ENCODE measurements at regions not wholly inside any gene's neighbourhood (a gene's known extent, or its start where the extent isn't known, plus 50 kb on each side); places are given as distances from the start of the nearest gene placed in this dataset.

DNA sequence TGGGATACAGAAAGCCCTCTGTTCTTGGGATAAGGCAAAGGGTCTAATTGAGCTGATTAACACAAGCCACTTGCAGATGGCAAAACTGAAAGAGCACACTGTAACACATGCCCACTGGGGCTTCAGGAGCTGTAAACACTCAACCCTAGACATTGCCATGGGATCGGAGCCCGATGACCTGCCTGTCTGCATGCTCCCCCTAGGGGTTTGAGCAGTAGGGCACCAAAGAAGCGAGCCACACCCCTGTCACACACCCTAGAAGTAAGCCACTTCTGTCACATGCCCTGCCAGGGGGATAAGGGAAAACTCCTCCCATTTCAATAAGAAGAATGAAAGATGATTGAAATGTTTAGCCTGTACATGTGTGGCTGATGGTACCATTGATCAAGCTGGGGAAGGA is 81.3 kb upstream of the IRX6 start:
- DNase-seq = no peak

DNA sequence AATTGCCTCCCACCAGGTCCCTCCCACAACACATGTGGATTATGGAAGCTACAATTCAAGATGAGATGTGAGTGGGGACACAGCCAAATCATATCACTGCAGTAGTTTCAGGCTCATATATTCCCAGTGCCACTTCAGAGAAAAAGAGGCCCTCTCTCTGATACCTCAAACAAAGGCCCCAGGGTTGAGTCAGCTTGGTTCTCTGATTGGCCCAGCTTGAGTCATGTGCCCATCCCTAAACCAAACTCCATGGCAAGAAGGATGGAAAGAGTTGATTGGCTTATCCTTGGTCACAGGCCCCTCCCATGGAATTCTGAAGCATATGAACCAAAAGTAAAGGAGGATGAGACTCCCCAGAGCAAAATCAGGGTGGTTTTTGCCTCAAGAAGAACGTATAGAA is 75.9 kb upstream of the IRX6 start:
- no peak for DNase-seq

DNA sequence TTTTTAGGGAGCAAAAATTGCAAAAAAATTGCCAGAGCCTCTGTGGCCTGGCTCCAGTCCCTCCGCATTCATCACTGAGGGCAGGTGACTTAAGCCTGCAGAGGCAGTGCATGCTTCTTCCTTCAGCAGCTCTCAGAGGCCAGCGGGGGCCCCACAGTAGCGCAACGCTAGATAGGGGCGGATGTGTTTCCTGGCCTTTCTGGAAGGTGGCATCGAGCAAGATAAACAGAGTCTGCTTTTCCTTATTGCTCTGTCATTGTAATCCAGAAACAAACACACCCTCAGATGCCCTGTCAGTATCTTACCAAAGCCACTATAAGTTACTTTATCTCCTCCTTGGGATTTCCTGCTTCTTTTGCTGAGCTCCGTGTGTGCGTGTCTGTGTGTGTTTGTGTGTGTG is 75.5 kb upstream of the IRX6 start:
- no peak for DNase-seq

DNA sequence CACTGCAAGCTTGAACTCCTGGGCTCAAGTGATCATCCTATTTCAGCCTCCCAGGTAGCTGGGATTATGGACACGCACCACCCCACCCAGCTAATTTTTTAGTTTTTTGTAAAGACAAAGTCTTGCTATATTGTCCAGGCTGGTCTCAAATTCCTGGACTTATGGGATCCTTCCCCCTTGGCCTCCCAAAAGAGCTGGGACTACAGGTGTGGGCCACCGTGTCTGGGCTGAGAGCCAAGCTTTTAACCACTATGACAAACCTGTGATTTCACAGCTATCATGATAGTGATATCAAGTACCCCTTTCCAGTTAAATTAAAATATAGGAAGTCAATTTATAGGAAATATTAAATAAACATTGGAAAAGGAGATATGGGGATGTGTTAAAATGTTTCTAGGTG is 74.6 kb upstream of the IRX6 start:
- DNase-seq = no peak

DNA sequence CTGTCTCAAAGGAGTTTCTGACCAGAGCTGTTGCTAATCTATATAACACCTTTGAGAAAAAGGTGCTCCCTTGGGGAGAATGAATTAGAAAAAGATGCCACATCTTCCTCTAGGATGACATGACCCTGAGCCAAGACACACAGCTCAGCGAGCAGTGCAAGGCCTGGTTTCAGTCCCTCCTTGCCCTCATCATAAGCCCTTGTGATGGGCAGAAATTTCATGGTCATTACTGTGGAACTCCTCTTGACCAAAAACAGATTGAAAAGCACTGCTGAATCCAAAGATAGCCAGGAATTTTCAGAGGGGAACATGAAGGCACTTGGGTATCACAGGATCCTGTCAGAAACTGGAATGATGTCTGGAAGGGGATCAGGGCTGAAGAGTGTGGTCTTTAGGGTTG is 74.1 kb upstream of the IRX6 start:
- DNase-seq = no peak

DNA sequence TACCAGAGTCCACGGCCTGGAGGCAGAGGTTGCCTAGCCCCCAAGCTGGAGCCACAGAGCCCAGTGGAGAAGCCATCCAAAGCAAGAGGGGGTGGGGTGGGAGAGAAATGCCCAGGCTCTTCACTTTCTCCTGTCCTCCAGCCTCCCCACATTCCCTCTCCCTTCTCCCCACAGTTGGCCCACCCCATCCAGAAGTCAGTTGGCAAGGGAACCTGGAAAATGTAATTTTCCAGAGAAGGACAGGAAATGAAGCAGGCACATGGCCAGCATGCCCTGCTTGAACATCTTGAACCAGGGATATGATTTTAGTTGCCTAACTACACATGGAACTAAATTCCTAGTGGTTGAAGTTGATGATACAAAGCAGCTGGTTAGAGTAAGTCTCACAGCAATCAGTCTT is 73.3 kb upstream of the IRX6 start:
- DNase-seq = no peak

DNA sequence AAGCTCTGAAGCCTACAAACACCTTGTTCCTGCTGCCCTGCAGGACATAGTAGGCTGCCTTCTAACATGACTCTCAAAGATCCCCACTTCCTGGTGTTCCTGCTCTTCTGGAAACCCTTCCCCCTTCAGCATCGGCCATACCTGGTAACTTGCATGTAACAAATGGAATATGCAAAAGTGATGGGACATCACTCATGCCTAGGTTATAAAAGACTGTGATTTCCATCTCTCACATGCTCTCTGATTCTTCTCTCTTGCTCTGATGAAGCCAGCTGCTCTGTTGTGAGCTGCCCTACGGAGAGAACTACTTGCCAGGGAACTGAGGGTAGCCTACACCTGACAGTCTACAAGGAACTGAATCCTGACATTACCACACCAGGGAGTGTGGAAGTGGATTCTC is 72.9 kb upstream of the IRX6 start:
- no peak for DNase-seq

DNA sequence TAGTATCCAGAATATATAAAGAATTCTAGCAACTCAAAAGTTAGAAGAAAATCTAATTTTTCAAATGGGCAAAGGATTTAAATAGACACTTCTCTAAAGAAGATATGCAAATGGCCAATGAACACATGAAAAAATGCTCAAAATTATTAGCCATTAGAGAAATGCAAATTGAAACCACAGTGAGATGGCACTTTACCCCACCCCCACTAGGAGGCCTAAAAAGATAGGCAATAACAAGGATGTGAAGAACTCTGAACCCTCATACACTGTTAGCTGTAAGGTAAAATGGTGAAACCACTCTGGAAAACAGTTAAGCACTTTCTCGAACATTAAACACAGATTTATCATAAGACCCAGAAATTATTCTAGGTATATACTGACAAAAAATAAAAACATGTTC is 71.4 kb upstream of the IRX6 start:
- no peak for DNase-seq

DNA sequence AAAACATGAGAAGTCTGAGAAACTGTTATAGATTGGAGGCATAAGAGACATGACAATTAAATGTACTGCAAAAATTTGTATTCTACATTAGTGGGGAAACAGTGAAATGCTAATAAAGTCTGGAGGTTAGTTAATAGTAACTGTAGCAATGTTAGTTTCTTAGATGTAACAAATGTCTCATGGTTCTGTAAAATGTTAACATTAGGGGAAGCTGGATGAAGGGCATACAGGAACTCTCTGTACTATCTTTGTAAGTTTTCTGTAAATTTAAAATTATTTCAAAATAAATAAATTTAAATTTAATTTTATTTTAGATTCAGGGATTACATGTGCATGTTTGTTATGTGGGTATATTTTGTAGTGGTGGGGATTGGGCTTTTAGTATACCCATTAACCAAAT is 70.0 kb upstream of the IRX6 start:
- no peak for DNase-seq

DNA sequence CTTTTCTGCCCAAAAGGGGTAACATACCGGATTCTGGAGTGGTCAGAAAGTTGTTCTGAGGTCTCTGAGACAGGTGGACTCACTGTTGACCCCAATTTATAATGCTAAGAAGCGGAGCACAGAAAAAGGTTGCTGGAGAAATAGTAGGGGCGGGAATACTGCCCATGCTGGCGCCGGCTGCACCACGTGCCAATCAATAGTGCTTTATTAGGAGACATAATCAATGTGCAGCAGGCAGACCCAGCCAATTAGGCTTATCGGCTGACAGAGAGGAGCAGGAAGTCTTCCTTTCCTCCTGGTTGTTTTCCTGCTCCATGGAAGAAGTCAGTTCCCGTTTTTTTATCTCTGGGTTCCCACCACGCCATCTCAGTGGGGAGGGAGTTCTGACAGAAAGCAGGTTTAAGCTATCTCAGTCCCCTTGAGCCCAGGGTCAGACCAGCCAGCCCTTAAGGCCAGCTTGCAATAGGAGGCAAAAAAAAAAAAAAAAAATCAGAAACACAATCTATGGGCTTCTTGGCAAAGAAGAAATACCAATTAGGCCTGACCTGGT is 68.2 kb upstream of the IRX6 start:
- no peak for DNase-seq

DNA sequence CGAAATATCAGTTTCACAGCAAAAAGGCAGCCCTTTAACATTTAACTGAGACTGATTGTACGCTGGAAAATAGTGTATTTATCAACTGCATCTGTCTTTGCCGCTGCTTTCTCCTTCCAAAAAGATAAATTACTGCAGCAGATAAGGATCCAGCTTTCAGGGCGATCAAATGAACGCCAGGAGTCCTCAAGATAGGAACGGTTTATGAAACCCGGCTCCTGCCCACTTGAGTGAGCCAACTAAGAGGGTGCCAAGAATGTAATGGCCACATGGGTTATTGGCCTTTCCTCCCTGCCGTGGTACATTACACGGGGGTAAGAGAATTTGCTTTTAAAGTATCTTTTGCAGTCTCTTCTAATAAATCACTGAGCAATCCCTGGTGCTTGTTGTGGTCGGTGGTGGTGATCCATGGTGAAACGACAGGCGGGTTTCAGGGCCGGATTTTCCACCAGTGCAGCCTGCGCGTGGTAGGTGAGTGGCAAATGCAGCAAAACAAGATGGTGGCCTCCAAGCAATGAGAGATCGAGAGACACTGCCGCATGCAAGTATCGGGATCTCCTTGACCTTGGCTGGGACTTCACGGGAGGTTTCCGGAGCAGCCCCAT is 67.5 kb upstream of the IRX6 start:
- no peak for DNase-seq

DNA sequence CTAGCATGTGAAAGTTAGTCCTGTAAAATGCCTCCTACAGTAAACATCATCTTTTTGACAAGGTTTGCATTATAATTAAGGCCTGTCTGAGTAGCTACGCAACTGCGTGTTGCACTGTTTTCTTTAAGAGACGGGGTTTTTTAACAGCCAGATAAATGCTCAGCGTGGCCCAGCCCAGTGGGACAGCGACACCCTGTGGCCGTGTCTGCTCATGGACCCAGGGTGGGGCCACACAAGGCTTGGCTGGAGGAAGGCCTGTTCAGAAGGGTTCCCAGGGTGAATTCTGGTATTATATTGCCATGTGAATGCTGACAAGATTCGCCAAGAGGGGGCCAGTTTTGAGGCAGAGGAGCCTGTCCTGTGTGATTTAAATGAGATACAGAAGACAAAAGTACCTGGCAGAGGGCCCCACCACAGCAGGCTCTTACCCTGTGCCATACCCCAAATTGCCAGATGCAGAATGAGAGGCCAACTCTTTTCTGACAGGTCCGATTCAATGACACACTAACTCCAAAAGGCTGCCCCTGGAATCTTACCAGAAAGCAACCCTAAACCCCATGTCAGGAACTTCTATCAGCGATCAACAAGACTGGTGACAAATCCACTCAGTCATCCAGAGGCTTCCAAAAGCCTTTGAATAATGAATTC is 65.9 kb upstream of the IRX6 start:
- DNase-seq = peak; percentile 43

DNA sequence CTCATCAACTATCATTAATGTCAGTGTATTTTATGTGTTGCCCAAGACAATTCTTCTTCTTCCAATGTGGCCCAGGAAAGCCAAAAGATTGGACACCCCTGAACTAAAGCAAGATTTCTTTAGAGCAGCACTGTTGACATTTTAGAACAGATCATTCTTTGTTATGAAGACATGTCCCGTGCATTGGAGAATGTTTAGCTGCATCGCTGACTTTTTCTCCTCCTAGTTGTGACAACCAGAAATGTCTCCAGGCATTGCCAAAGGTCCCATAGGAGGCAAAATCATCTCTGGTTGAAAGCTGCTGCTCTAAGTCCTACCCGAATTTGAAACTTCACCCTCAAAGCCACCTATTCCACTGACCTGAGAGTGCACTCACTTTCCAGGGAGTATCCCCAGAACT is 62.7 kb upstream of the IRX6 start:
- DNase-seq = no peak

DNA sequence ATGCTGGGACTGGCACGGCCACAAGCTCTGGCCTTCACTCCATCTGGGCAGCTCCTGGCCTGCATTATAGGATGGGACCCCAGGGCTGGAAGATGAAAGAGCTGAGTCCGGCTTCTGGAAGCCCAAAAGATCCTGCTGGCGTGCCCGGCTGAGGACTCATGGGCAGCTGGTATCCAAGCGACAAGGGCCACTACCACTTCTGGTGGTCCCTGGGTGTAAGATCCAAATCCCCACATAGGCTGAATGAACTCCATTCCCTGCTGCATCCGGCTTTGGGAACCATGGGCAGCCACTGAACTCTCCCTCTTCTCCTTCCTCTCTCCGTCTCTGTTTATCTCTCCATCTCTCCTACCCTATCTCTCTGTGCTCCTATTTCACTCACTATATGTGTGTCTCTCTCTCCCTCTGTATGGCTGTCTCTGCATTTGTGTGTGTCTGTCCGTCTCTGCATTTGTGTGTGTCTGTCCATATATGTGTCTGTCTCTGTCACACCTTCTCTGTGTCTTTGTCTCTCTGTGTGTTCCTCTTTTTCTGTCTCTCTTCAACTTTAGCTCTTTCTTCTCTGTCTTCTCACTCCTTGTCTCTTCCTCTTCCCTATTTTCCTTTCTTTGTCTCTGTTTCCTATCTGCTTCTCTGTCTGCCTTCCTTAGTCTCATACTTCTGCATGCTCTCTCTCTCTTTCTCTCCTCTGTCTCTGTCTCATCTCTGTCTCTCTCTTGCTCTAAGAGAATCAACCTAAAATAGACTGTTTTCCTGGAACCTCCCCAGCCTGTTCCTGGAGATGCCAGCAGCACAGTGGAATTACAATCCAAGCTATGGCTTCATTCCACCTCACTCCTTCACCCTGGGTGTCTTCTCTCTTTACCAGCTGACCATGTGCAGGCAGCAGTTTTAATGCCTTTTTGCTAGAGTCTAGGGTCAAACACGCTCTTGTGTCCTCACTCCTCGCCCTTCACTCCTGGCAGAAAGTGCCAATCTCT is 60.4 kb upstream of the IRX6 start:
- DNase-seq = no peak

DNA sequence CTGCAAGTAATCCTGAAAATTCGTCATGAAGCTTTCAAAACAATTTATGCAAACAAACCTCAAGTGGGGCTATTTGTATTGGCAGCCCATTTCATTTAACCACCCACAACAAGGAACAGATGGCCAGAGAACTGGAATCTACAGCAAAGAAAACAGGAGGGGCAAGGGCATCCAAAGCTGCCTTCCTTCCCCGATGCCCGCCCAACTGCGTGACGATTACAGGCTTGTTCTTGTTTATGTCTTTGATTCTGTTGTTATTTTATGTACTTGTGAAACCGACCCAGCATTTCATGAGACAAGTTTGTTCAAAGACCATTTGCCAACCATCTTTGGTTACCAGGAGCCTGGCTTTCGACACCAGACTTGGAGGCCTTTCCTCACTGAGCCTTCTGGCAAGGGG is 59.1 kb upstream of the IRX6 start:
- DNase-seq = no peak

DNA sequence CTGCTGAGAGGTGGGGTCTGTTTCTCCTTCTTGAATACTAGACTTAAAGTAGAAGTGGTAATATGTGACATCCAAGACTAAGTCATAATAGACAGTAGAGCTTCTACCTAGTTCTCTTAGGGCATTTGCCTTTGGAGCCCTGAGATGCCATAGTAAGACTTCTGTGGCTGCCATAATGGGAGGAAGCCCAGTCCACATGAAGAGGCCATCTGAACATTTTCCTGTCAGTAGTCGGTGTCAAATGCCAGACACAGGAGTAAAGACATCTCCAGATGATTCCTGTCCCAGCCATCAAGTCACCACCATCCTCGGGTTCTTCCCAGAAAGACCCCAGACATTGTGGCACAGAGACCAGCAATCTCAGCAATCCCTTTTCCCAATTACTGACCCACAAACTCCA is 58.1 kb upstream of the IRX6 start:
- no peak for DNase-seq

DNA sequence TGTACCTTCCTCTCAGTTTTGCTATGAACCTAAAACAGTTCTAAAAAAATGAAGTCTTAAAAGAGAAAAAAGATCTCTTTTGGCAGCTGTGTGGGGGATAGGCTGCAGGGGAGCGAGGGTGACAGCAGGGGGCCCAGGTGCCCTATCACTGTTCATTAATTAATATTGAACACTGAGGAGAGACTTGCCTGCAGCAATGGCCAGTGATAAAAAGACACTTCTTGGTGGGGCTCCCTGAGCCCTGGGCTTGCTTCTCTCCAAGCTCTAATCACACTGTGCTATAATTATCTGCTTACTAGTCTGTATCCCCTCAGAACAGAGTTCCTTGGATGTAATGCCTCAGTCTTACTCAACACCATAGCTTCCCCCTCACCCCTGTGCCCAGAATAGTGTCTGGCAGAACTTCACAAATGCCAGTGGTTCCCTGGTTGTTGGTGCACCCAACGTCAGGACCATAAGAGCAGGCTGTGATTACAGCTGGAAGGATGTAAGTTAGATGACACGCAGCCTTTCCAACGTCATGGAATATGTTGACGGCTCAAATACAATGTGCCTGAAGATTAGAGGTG is 52.0 kb upstream of the IRX6 start:
- DNase-seq = no peak

DNA sequence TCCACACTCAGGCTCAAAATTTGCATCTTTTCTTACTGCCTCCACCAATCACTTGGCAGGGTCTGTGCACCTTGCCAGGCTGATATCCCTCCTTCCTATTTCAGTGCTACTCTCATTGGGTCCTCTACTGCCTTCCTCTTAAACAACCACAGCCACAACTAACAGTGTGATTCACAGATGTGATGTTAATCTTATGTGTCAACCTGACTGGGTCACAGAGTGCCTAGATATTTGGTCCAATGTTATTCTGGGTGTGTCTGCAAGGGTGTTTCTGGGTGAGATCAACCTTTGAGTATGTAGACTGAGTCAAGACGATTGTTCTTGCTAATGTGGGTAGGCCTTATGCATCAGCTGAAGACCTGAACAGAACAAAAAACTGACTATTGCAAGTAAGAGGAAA is 51.3 kb upstream of the IRX6 start:
- no peak for DNase-seq

DNA sequence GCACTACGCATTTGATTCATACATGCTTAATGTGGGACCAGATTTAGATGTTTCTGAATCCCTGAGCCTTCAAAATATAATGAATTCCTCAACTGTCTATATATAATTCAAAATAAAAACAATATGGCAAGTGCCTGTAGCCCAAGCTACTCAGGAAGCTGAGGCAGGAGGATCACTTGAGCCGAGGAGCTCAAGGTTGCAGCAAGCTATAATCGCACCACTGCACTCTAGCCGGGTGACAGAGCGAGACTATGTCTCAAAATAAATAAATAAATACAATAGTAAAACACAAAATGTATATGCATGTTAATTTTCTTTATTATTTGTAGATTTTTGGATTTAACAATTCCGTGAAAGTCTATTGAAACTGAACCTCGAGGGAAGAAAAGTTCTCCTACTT is 50.6 kb upstream of the IRX6 start:
- no peak for DNase-seq

DNA sequence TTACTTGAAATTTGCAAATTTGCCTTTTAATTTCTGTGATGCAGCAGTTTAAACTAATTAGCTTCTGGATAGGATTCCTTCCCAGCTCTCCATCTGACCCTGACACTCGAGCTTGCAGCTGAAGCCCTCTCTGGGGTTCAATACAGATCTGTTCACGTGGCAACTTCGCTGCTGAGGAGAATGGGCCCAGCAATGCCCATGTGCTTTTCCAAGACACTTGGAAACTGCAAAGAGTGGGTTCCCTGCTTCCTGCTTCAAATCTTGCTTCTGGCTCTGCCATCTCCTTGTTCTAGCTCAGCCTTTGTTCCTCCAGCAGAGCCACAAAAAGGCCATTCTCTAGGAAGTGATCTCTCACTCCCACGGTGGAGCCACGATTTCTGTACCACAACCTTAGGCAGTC is 50.0 kb upstream of the IRX6 start:
- no peak for DNase-seq
